NT2/D1 (cell line): ENCODE measurements at regions not wholly inside any gene's neighbourhood (a gene's known extent, or its start where the extent isn't known, plus 50 kb on each side); places are given as distances from the start of the nearest gene placed in this dataset.

ENCODE experiments used
- SUZ12 ChIP-seq: IDR thresholded peaks from 2 replicates; pipeline ENCODE4 v1.6.1; 2011; ENCODE audit not compliant: insufficient read length, insufficient read depth; ENCODE audit errors: extremely low read depth
- YY1 ChIP-seq: IDR thresholded peaks from 2 replicates; pipeline ENCODE4 v1.6.1; 2011; ENCODE audit not compliant: insufficient read length, insufficient read depth
- ZNF274 ChIP-seq: IDR thresholded peaks from 2 replicates; pipeline ENCODE4 v1.6.1; 2011; ENCODE audit warnings: mild to moderate bottlenecking, low read depth, low read length

DNA sequence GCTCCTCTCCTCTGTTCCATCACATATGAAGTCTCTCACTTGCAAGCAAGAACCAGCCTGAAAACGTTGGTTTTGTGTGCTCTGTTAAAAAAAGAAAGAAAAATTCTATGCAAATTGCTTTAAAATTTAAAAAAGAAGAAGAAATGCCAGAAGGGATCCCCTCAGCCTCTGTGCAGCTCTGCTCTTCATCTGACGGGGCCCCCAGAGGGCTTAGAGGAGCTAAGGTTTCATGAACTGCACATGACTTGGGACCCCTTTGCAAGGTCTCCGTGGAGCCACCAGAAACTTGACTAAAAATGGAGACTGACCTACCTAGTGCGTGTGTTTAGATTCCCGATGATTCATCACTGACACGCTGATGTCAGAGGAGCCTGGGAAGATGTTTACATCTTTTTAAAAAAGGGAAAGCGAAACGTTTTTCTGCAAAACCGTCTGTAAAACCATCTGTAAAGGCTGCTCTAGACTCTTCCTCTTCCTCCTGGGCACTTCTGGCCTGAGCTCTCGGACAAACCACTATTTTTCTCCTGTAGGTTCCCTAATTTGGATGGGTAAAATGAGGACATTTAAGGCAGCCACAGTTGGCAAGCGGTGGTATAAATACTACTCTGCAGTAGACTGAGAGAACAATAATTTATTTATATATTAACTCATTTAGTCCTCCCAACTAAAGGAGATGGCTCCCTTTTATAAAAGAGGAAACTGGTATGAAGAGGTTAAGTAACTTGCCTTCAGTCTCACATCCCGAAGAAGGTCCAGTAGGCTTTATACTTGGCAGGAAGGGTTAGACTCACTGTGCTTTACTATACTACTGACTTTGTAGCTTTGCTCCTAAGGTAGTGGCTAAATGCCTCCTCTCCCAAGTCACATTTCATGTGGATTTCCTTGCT, 67.2 kb upstream of the POLG start:
- no peak for TF ChIP-seq YY1
- no peak for TF ChIP-seq ZNF274
- no peak for TF ChIP-seq SUZ12
